MM.1S (cell line): ENCODE measurements at regions not wholly inside any gene's neighbourhood (a gene's known extent, or its start where the extent isn't known, plus 50 kb on each side); places are given as distances from the start of the nearest gene placed in this dataset.

ENCODE experiments used
- DNase-seq: peaks from one replicate; pipeline ENCODE4 v3.0.0-alpha.2; 2015
- H2AFZ ChIP-seq: fragments of 300-600 bp; sonication (generic); 2 replicates; pipeline ENCODE4 v1.6.0; 2016; ENCODE audit warnings: antibody characterized with exemption, low read length
- H3F3A ChIP-seq: fragments of 300-600 bp; sonication (generic); 2 replicates; pipeline ENCODE4 v1.6.1; 2016; ENCODE audit warnings: mild to moderate bottlenecking, antibody characterized with exemption, low read length, moderate library complexity, mixed read lengths; ENCODE audit not compliant: insufficient read depth
- H3K27ac ChIP-seq: fragments of 300-600 bp; sonication (generic); 2 replicates; pipeline ENCODE4 v1.5.1; 2016; ENCODE audit warnings: mild to moderate bottlenecking, low read length
- H3K27me3 ChIP-seq: fragments of 300-600 bp; sonication (generic); replicated peaks from 2 replicates; pipeline ENCODE4 v1.6.0; 2016; ENCODE audit warnings: low read length; ENCODE audit not compliant: insufficient read depth
- H3K36me3 ChIP-seq: fragments of 300-600 bp; sonication (generic); replicated peaks from 2 replicates; pipeline ENCODE4 v1.6.1; 2016; ENCODE audit warnings: mild to moderate bottlenecking, low read length, mixed read lengths; ENCODE audit not compliant: insufficient read depth
- H3K4me1 ChIP-seq: fragments of 300-600 bp; sonication (generic); 2 replicates; pipeline ENCODE4 v1.6.1; 2016; ENCODE audit warnings: low read length, mixed read lengths
- H3K4me2 ChIP-seq: fragments of 300-600 bp; sonication (generic); 2 replicates; pipeline ENCODE4 v1.6.0; 2016; ENCODE audit warnings: low read depth, low read length
- H3K4me3 ChIP-seq: fragments of 300-600 bp; sonication (generic); 2 replicates; pipeline ENCODE4 v1.5.1; 2016; ENCODE audit warnings: low read length, mixed read lengths
- H3K79me2 ChIP-seq: fragments of 300-600 bp; sonication (generic); 2 replicates; pipeline ENCODE4 v1.6.1; 2016; ENCODE audit warnings: mixed run types, low read length, mixed read lengths
- H3K9ac ChIP-seq: fragments of 300-600 bp; sonication (generic); 2 replicates; pipeline ENCODE4 v1.6.1; 2016; ENCODE audit warnings: low read length, mixed read lengths
- H3K9me2 ChIP-seq: fragments of 300-600 bp; sonication (generic); replicated peaks from 2 replicates; pipeline ENCODE4 v1.6.1; 2016; ENCODE audit warnings: mild to moderate bottlenecking, low read length, mixed read lengths; ENCODE audit not compliant: insufficient read depth
- H3K9me3 ChIP-seq: fragments of 300-600 bp; sonication (generic); replicated peaks from 2 replicates; pipeline ENCODE4 v1.6.1; 2016; ENCODE audit warnings: mild to moderate bottlenecking, low read length, mixed read lengths; ENCODE audit not compliant: insufficient read depth
- H4K20me1 ChIP-seq: fragments of 300-600 bp; sonication (generic); 2 replicates; pipeline ENCODE4 v1.6.1; 2016; ENCODE audit warnings: mild to moderate bottlenecking, low read length, moderate library complexity, mixed read lengths; ENCODE audit not compliant: insufficient read depth
- EZH2 ChIP-seq: fragments of 300-600 bp; sonication (generic); optimal IDR thresholded peaks from 2 replicates; pipeline ENCODE3; 2017; ENCODE audit warnings: low read depth, mild to moderate bottlenecking, antibody characterized with exemption, low read length, mixed read lengths
- EZH2phosphoT487 ChIP-seq: fragments of 300-600 bp; sonication (generic); IDR thresholded peaks from 2 replicates; pipeline ENCODE4 v1.6.1; 2018; ENCODE audit warnings: antibody characterized with exemption, low read length
- TF ChIP-seq, protein P1 (sequence below): fragments of 300-600 bp; sonication (generic); IDR thresholded peaks from 2 replicates; pipeline ENCODE4 v1.5.1; 2016; ENCODE audit warnings: antibody characterized with exemption, low read length, mixed read lengths

DNA sequence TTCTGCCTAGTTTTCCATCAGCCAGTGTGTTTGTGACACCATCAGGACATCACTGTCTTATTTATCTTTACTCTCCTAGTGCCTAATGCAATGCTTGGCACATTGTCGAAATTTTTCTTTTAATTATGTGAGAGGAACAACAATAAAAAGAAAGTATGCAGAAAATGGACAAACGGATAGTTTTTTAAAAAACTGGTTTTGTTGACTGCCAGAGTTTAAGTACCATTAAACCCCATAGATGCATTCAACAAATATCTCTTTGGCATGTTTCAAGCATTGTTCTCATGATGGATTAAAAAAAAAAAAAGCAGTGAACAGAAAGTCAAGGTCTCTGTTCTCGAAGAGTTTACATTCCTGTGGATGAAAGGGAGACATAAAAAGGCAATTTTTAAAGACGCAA is 398.4 kb downstream of the PPP3CA start:
- H4K20me1 ChIP-seq, result no peaks in the 10 kb centered on the region
- no peaks in the 10 kb centered on the region for H3K36me3 ChIP-seq
- no peaks in the 10 kb centered on the region for H3K9me3 ChIP-seq
- H2AFZ ChIP-seq, result no peak overlapping the region
- H3K79me2 ChIP-seq, result no peaks in the 10 kb centered on the region
- H3K4me2 ChIP-seq, result no peak overlapping the region
- H3K27ac ChIP-seq, result no peak overlapping the region
- no peaks in the 10 kb centered on the region for H3K27me3 ChIP-seq
- H3K4me3 ChIP-seq, result no peak overlapping the region
- peaks cover 12% of the 10 kb centered on the region; the same call in 1 of the 2 replicates for H3K4me1 ChIP-seq
- no peak overlapping the region for H3K9ac ChIP-seq
- no peak for TF ChIP-seq EZH2
- DNase-seq, result no peak
- H3K9me2 ChIP-seq, result no peaks in the 10 kb centered on the region
- H3F3A ChIP-seq, result no peaks in the 10 kb centered on the region

DNA sequence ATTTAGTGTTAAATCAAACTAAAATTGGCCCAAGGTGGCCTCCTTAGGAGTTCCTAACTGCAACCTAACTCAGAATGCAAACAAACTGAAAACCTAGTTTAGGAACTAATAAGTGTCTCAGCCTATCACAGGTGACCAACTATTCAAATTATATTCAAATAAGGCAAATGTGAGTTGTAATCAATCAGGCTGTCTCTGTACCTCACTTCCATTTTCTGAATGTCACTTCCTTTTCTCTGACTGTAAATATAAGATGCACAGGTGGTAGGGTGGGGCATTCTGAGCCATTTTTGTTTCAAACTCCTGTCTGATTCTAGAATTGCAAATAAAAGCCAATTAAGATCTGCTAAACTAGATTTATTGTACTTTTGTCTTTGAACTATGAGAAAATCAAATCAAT is 401.5 kb downstream of the PPP3CA start:
- H3F3A ChIP-seq, result no peaks in the 10 kb centered on the region
- H3K36me3 ChIP-seq, result no peaks in the 10 kb centered on the region
- H3K4me3 ChIP-seq, result no peak overlapping the region
- H2AFZ ChIP-seq, result 0 out of 2 replicates have a peak overlapping the region, but pooled peaks have one; percentile 9
- H3K9me3 ChIP-seq, result no peaks in the 10 kb centered on the region
- no peaks in the 10 kb centered on the region for H3K9me2 ChIP-seq
- no peaks in the 10 kb centered on the region for H3K27me3 ChIP-seq
- no peaks in the 10 kb centered on the region for H4K20me1 ChIP-seq
- DNase-seq, result no peak
- H3K79me2 ChIP-seq, result no peaks in the 10 kb centered on the region
- no peak overlapping the region for H3K9ac ChIP-seq
- peaks cover 12% of the 10 kb centered on the region; the same call in 1 of the 2 replicates for H3K4me1 ChIP-seq
- H3K27ac ChIP-seq, result no peak overlapping the region
- 0 out of 2 replicates have a peak overlapping the region, but pooled peaks have one; percentile 9 for H3K4me2 ChIP-seq
- TF ChIP-seq, protein P1, sequence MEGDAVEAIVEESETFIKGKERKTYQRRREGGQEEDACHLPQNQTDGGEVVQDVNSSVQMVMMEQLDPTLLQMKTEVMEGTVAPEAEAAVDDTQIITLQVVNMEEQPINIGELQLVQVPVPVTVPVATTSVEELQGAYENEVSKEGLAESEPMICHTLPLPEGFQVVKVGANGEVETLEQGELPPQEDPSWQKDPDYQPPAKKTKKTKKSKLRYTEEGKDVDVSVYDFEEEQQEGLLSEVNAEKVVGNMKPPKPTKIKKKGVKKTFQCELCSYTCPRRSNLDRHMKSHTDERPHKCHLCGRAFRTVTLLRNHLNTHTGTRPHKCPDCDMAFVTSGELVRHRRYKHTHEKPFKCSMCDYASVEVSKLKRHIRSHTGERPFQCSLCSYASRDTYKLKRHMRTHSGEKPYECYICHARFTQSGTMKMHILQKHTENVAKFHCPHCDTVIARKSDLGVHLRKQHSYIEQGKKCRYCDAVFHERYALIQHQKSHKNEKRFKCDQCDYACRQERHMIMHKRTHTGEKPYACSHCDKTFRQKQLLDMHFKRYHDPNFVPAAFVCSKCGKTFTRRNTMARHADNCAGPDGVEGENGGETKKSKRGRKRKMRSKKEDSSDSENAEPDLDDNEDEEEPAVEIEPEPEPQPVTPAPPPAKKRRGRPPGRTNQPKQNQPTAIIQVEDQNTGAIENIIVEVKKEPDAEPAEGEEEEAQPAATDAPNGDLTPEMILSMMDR, result no peak
- no peak for TF ChIP-seq EZH2phosphoT487
- no peak for TF ChIP-seq EZH2

DNA sequence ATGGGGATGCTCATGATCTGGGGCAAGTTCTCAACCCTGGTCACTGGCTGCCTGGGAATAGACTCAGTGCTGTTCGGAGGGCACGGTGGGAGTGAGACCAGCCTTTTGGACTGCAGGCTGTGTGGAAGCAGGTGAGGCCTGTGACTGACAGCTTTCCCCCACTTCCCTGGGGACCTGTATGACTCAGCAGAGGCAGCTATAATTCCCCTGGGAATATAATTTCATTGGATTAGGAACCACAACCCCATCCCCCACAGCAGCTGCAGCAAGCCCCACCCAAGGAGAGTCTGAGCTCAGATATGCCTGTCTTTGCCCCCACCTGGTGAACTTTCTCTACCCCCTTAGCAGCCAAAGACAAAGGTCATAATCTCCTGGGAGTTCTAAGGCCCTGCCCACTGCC is 408.6 kb downstream of the PPP3CA start:
- Histone ChIP-seq H3K4me2 (no peak overlapping the region), H3F3A (no peaks in the 10 kb centered on the region), H3K79me2 (no peaks in the 10 kb centered on the region), H3K4me1 (peaks cover 4% of the 10 kb centered on the region; the same call in 1 of the 2 replicates), H3K27ac (no peak overlapping the region), H3K9ac (no peak overlapping the region), H3K27me3 (no peaks in the 10 kb centered on the region), H3K9me3 (no peaks in the 10 kb centered on the region), H3K9me2 (no peaks in the 10 kb centered on the region), H3K36me3 (no peaks in the 10 kb centered on the region), H3K4me3 (no peak overlapping the region), H2AFZ (no peak overlapping the region), H4K20me1 (no peaks in the 10 kb centered on the region)
- no peak for TF ChIP-seq EZH2phosphoT487
- TF ChIP-seq EZH2, result no peak
- TF ChIP-seq, protein P1, result no peak
- no peak for DNase-seq

DNA sequence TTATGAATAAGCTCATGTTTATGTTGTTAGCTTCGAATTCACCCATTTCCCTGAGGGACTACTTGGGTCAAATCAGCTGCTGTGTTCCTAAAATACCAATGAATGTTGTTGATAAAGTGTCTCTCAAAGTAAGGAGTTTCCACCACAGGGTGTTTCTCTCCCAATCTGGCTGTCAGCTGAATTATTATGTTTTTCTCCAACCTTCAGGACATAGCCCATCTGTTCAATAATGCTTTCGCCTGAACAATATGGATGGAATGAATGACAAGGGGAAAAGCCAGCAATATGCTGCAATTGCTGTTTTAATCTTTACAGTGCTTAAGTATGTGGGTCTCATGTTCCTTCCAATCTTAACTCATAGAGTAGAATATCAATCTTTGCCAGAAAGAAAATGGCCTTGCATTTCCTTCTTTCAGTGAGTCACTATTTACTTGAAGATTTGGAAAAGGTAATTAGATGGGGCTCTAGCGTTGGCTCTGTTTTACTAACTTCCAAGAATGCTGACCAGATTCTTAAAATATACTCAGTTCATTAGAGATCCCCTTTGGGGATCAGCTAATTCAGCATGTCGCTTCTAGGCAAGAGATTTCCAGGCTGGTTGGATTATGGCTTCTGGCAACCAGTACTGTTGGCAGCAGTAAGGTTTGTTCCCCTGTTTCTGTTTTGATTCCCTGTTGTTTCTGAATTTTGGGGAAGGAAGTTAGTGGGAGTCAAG is 410.5 kb downstream of the PPP3CA start:
- no peak overlapping the region for H3K4me3 ChIP-seq
- peaks cover 17% of the 10 kb centered on the region; the same call in 1 of the 2 replicates for H3K4me1 ChIP-seq
- H3K36me3 ChIP-seq, result no peaks in the 10 kb centered on the region
- no peak overlapping the region for H3K27ac ChIP-seq
- TF ChIP-seq, protein P1, result no peak
- no peak for TF ChIP-seq EZH2phosphoT487
- DNase-seq, result no peak
- H2AFZ ChIP-seq, result no peak overlapping the region
- H3K9me2 ChIP-seq, result no peaks in the 10 kb centered on the region
- H3K9me3 ChIP-seq, result no peaks in the 10 kb centered on the region
- no peaks in the 10 kb centered on the region for H3F3A ChIP-seq
- no peaks in the 10 kb centered on the region for H3K79me2 ChIP-seq
- H3K9ac ChIP-seq, result no peak overlapping the region
- H3K4me2 ChIP-seq, result no peak overlapping the region
- no peaks in the 10 kb centered on the region for H4K20me1 ChIP-seq
- H3K27me3 ChIP-seq, result no peaks in the 10 kb centered on the region
